Cardiac fibroblast (primary cell): ENCODE measurements at regions not wholly inside any gene's neighbourhood (a gene's known extent, or its start where the extent isn't known, plus 50 kb on each side); places are given as distances from the start of the nearest gene placed in this dataset.

Experiments used
- DNase-seq, 2 donors: peaks; one replicate each; pipeline versions ENCODE4 v3.0.0 to v3.0.0-alpha.2; 2010; ENCODE audit warnings: low read depth in 2 of 2
- H3K4me3 ChIP-seq, 2 donors: replicated peaks in 1 of 2; 1 replicate in 1 of 2; 2 replicates in 1 of 2; pipeline ENCODE4 v1.5.1; 2011; ENCODE audit warnings: low read depth in 2 of 2, low read length in 2 of 2, mild to moderate bottlenecking in 2 of 2, moderate library complexity in 1 of 2
- TF ChIP-seq, protein P1 (sequence below): IDR thresholded peaks from one replicate; pipeline ENCODE4 v1.5.1; 2011; ENCODE audit warnings: low read depth, mild to moderate bottlenecking, low read length, inconsistent platforms

DNA sequence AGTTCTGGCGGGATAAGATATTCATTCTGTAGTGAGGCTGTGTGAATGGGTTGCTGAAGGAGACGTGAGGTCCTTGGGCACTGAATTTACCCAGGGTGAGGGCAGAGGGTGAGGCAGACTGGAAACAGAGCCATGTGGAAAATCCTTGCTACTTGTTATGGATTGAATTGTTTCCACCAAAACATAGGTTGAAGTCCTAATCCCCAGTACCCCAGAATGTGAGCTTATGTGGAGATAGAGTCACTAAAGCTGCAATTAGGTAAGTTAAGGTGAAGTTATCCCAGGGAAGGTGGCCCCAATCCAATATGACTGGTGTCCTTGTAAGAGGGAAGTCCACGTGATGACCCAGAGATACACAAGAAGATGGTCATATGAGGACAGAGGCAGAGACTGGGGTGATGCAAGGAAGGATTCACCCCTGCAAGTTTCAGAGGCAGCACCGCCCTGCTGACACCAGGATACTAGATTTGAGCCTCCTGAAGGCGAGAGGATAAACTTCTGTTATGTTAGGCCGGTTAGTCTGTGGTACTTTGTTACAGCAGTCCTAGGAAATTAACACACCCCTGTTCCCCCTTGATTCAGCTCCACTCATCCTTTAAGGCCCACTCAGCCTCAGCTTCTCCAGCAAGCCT lies 289.4 kb upstream of the MEX3C start:
- DNase-seq, result no peak
- TF ChIP-seq, protein P1, sequence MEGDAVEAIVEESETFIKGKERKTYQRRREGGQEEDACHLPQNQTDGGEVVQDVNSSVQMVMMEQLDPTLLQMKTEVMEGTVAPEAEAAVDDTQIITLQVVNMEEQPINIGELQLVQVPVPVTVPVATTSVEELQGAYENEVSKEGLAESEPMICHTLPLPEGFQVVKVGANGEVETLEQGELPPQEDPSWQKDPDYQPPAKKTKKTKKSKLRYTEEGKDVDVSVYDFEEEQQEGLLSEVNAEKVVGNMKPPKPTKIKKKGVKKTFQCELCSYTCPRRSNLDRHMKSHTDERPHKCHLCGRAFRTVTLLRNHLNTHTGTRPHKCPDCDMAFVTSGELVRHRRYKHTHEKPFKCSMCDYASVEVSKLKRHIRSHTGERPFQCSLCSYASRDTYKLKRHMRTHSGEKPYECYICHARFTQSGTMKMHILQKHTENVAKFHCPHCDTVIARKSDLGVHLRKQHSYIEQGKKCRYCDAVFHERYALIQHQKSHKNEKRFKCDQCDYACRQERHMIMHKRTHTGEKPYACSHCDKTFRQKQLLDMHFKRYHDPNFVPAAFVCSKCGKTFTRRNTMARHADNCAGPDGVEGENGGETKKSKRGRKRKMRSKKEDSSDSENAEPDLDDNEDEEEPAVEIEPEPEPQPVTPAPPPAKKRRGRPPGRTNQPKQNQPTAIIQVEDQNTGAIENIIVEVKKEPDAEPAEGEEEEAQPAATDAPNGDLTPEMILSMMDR, result no peak
- H3K4me3 ChIP-seq, result no peak overlapping the region

DNA sequence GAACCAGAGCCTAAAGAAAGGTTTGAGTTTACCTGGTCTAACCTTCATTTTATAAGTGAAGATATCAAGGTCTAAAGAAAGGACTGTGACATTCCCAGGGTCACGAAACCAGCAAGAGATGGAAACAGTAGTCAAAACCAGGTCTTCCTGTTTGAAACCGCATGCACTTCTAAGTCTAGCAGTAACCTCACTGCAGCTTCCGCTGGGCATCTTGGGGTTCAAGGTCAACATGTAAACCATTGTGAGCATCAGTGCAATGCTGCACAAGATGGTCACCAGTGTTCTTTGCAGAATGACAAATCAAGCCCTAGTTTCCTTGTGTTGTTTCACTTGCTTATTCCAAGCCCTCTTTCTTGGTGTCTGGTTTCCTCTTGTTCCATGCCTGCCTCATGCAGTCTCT lies 292.9 kb upstream of the MEX3C start:
- no peak overlapping the region for H3K4me3 ChIP-seq
- DNase-seq, result no peak
- TF ChIP-seq, protein P1, result no peak

DNA sequence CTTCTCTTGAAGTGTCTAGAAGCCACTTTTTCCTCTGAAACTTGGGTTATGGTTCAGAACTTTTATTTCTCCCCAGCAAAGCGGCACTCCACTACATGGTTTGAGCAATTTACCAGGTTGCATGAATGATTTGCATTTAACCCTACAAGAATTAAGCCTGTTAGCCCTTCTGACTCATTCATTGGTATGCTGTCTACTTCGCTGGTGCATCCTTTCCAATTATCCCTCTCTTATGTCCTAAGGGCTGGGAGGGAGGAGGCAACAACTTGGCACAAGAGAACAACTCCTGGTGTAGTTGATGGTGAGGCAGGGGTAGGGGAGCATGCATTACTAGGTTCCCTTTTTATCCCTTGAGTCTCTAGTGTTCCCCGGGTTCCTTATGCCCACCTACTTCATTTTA lies 293.4 kb upstream of the MEX3C start:
- DNase-seq, result no peak
- TF ChIP-seq, protein P1, result no peak
- H3K4me3 ChIP-seq, result no peak overlapping the region

DNA sequence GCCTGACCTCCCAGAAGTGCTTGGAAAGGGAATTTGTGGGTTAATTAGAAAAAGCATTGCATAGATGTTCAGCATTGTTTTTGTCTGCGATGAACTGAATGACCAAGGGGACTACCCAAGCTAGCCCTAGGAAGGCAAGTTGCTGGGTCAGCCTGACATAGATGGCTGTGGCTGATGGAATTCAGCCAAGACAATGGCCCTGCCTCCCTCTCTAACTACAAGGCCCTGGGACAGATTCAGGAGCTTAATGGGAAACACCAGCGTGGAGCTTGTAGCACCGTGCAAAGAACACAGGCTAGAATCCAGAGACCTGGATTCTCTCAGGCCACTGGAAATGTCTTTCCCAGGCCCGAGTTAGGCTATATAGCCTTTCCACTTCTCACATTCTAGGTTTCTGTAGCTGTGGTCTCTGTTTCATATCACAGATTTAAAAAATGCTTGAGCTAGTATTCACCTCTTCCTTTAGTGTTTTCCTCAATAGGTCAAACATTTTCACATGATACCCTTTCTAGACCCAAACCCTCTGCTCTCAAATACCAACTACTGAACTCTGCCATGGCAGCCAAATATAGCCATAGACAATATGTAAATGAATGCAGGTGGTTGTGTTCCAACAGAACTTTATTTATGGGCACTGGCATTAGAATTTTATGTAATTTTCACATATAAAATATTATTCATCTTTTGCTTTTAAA lies 294.3 kb upstream of the MEX3C start:
- H3K4me3 ChIP-seq, result no peak overlapping the region
- TF ChIP-seq, protein P1, result no peak
- DNase-seq, result no peak

DNA sequence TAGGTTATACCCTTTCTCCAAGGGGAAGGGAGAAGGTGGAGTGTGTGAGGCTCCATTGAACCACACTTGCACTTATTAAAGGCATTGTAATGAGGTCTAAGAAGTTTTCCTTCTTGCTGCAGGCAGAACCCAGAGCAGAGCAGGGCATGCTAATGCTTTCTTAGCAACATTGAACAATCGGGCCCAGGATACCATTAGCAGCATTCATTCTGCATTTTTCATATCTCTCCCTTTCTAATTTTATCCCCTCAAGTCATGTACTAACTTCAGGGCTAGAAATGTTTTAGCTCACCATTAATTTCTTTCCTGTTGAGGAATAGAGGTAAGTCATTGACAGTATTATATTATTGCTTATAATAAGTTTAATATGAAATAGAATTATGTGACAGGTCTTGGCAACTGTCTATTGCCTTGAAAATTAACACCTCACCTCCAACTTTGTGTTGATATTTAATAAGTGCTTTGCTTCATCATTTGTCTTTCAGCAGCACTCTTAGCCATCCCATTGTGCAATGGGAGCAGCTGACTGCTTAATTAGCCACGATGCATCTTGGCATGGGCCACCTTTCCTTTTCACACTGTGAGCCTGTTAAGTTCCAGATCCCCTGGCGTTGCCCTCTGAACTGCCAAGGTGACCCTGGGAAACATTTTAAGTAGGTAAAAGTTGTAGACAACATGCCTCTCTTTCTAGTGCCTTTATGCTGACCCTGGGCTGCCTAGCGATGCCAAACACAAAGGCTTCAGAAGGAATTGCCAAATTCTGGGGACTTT lies 300.8 kb upstream of the MEX3C start:
- no peak overlapping the region for H3K4me3 ChIP-seq
- no peak for DNase-seq
- TF ChIP-seq, protein P1, result no peak

DNA sequence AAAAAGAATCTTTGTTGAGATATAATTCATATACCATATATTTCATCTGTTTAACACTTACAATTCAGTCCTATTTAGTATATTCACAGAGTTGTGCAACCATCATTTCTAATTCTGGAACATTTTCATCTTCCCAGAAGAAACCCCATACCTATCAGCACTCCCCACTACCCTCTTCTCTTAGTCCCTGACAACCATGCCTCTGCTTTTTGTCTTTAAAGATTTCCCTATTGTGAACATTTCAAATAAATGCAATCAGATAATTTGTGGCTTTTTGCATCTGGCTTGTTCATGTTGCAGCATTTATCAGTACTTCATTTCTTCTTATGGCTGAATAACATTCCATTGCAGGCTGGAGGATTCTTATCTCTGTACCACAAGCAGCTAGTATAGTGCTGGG lies 305.9 kb upstream of the MEX3C start:
- TF ChIP-seq, protein P1, result no peak
- no peak overlapping the region for H3K4me3 ChIP-seq
- peak in 1 of 2 donors; percentile 40 for DNase-seq
